ENCODE measurements at regions not wholly inside any gene's neighbourhood (a gene's known extent, or its start where the extent isn't known, plus 50 kb on each side); places are given as distances from the start of the nearest gene placed in this dataset.

DNA sequence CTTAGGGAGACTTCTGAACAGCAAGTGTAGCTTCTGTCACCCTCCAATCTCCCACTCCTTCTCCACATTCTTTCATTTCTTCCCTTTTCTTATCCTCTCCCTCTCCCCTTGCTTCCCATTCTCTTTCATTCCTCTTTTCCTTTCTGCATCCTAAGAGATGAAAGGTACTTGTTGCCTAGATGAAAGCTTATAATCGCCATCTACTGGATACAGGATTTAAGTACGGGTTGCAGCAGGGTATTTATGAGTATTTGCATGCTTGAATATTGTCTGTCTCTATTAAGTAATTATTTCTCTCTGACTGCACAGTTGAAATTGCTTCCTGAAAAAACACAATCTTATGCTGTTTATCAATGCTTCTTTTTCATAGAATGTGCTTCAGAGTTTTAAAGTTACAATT lies 174.0 kb upstream of the TENT5D start:
- no peaks in the 10 kb centered on the region for H4K20me1 ChIP-seq (ENCODE audit: insufficient read depth, low read length)
- no TSS peak for BruUV-seq (replicated peaks)
- no peak overlapping the region for H2AFZ ChIP-seq (ENCODE audit: low read length)
- H3K9me3 ChIP-seq (ENCODE audit: low read length), result no peaks in the 10 kb centered on the region
- intact Hi-C loops (cut with micrococcal nuclease; ENCODE audit: unreplicated experiment), result no loop called here
- H3K79me2 ChIP-seq (ENCODE audit: insufficient read depth, low read length), result no peaks in the 10 kb centered on the region
- H3K27me3 ChIP-seq (ENCODE audit: control insufficient read depth in 1 of 2, insufficient read depth in 2 of 2, low read length in 2 of 2), result no peaks in the 10 kb centered on the region
- no peak overlapping the region for H3K4me3 ChIP-seq (replicated peaks in 1 of 3; ENCODE audit: insufficient read depth in 1 of 3, low read depth in 2 of 3, low read length in 3 of 3)
- no peaks in the 10 kb centered on the region for H3K36me3 ChIP-seq (replicated peaks in 1 of 2; ENCODE audit: control insufficient read depth in 1 of 2, insufficient read depth in 2 of 2, low read length in 2 of 2)
- H3K27ac ChIP-seq (ENCODE audit: extremely low read length, insufficient read depth, low read length), result no peak overlapping the region
- 0% methylated on average over 2 of the region's 2 CpGs for WGBS (ENCODE audit: low lambda C conversion rate)
- no peak for ATAC-seq
- H3K4me1 ChIP-seq (ENCODE audit: insufficient read depth, low read length), result no peaks in the 10 kb centered on the region
- no peak for FAIRE-seq
- no peak overlapping the region for H3K4me2 ChIP-seq (ENCODE audit: low read depth, low read length)
- POLR2A ChIA-PET, result no interaction called here
- in situ Hi-C loops (cut with HindIII; ENCODE audit: extremely low pct_ligation_motif_present, low pct_unique_long_range_greater_than_20kb), result no loop called here
- DNase-seq (ENCODE audit: low spot score), result no peak
- CTCF ChIA-PET (ENCODE audit: low intra/inter-chr PET ratio, low total read pairs), result no interaction called here
- no peak overlapping the region for H3K9ac ChIP-seq (ENCODE audit: insufficient read depth, low read depth, low read length)
- TF ChIP-seq MATR3 (CRISPR knock-in tag; IDR thresholded peaks at IDR 0.05) (no peak), ZBTB3 (CRISPR knock-in tag; IDR thresholded peaks at IDR 0.05; ENCODE audit: borderline replicate concordance, low read depth) (no peak), ZNF10 (CRISPR knock-in tag; IDR thresholded peaks at IDR 0.05; ENCODE audit: borderline replicate concordance, low read depth) (no peak), SETDB1 (CRISPR knock-in tag; IDR thresholded peaks at IDR 0.05; ENCODE audit: borderline replicate concordance) (no peak), ZNF251 (CRISPR knock-in tag; IDR thresholded peaks at IDR 0.05) (no peak), PCBP2 (optimal IDR thresholded peaks at IDR 0.05; ENCODE audit: low read depth, low read length, poor library complexity, severe bottlenecking) (no peak), ZNF296 (CRISPR knock-in tag; conservative IDR thresholded peaks at IDR 0.05) (no peak), ZNF256 (CRISPR knock-in tag; conservative IDR thresholded peaks at IDR 0.05) (no peak), NFE2L1 (CRISPR knock-in tag; IDR thresholded peaks at IDR 0.05; ENCODE audit: borderline replicate concordance) (no peak), ZNF205 (CRISPR knock-in tag; IDR thresholded peaks at IDR 0.05) (no peak)
- TF ChIP-seq, protein P1, sequence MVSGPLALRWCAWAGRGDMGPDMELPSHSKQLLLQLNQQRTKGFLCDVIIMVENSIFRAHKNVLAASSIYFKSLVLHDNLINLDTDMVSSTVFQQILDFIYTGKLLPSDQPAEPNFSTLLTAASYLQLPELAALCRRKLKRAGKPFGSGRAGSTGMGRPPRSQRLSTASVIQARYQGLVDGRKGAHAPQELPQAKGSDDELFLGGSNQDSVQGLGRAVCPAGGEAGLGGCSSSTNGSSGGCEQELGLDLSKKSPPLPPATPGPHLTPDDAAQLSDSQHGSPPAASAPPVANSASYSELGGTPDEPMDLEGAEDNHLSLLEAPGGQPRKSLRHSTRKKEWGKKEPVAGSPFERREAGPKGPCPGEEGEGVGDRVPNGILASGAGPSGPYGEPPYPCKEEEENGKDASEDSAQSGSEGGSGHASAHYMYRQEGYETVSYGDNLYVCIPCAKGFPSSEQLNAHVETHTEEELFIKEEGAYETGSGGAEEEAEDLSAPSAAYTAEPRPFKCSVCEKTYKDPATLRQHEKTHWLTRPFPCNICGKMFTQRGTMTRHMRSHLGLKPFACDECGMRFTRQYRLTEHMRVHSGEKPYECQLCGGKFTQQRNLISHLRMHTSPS (CRISPR knock-in tag; IDR thresholded peaks at IDR 0.05; ENCODE audit: low read depth), result no peak
- TF ChIP-seq, protein P2, sequence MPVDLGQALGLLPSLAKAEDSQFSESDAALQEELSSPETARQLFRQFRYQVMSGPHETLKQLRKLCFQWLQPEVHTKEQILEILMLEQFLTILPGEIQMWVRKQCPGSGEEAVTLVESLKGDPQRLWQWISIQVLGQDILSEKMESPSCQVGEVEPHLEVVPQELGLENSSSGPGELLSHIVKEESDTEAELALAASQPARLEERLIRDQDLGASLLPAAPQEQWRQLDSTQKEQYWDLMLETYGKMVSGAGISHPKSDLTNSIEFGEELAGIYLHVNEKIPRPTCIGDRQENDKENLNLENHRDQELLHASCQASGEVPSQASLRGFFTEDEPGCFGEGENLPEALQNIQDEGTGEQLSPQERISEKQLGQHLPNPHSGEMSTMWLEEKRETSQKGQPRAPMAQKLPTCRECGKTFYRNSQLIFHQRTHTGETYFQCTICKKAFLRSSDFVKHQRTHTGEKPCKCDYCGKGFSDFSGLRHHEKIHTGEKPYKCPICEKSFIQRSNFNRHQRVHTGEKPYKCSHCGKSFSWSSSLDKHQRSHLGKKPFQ (CRISPR knock-in tag; IDR thresholded peaks at IDR 0.05; ENCODE audit: insufficient replicate concordance), result no peak
- TF ChIP-seq, protein P3, sequence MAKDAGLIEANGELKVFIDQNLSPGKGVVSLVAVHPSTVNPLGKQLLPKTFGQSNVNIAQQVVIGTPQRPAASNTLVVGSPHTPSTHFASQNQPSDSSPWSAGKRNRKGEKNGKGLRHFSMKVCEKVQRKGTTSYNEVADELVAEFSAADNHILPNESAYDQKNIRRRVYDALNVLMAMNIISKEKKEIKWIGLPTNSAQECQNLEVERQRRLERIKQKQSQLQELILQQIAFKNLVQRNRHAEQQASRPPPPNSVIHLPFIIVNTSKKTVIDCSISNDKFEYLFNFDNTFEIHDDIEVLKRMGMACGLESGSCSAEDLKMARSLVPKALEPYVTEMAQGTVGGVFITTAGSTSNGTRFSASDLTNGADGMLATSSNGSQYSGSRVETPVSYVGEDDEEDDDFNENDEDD (CRISPR knock-in tag; IDR thresholded peaks at IDR 0.05; ENCODE audit: borderline replicate concordance), result no peak
- TF ChIP-seq, protein P4, sequence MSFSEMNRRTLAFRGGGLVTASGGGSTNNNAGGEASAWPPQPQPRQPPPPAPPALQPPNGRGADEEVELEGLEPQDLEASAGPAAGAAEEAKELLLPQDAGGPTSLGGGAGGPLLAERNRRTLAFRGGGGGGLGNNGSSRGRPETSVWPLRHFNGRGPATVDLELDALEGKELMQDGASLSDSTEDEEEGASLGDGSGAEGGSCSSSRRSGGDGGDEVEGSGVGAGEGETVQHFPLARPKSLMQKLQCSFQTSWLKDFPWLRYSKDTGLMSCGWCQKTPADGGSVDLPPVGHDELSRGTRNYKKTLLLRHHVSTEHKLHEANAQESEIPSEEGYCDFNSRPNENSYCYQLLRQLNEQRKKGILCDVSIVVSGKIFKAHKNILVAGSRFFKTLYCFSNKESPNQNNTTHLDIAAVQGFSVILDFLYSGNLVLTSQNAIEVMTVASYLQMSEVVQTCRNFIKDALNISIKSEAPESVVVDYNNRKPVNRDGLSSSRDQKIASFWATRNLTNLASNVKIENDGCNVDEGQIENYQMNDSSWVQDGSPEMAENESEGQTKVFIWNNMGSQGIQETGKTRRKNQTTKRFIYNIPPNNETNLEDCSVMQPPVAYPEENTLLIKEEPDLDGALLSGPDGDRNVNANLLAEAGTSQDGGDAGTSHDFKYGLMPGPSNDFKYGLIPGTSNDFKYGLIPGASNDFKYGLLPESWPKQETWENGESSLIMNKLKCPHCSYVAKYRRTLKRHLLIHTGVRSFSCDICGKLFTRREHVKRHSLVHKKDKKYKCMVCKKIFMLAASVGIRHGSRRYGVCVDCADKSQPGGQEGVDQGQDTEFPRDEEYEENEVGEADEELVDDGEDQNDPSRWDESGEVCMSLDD (CRISPR knock-in tag; IDR thresholded peaks at IDR 0.05; ENCODE audit: borderline replicate concordance), result no peak
- TF ChIP-seq, protein P5, sequence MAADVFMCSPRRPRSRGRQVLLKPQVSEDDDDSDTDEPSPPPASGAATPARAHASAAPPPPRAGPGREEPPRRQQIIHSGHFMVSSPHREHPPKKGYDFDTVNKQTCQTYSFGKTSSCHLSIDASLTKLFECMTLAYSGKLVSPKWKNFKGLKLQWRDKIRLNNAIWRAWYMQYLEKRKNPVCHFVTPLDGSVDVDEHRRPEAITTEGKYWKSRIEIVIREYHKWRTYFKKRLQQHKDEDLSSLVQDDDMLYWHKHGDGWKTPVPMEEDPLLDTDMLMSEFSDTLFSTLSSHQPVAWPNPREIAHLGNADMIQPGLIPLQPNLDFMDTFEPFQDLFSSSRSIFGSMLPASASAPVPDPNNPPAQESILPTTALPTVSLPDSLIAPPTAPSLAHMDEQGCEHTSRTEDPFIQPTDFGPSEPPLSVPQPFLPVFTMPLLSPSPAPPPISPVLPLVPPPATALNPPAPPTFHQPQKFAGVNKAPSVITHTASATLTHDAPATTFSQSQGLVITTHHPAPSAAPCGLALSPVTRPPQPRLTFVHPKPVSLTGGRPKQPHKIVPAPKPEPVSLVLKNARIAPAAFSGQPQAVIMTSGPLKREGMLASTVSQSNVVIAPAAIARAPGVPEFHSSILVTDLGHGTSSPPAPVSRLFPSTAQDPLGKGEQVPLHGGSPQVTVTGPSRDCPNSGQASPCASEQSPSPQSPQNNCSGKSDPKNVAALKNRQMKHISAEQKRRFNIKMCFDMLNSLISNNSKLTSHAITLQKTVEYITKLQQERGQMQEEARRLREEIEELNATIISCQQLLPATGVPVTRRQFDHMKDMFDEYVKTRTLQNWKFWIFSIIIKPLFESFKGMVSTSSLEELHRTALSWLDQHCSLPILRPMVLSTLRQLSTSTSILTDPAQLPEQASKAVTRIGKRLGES (CRISPR knock-in tag; IDR thresholded peaks at IDR 0.05; ENCODE audit: borderline replicate concordance), result no peak
